Gastrocnemius medialis (tissue), 4 donors: ENCODE measurements at regions not wholly inside any gene's neighbourhood (a gene's known extent, or its start where the extent isn't known, plus 50 kb on each side); places are given as distances from the start of the nearest gene placed in this dataset.

Experiments used
- ATAC-seq, 2 donors: fragments of 150-250 bp; one replicate each; pipeline ENCODE4 v1.9.1; 2016
- DNase-seq, 2 donors: peaks; one replicate each; pipeline ENCODE4 v3.0.0-alpha.2; 2019
- H3K27ac ChIP-seq, 4 donors: fragments of 200-600 bp; sonication (generic); 1 replicate in 1 of 4; 2 replicates in 3 of 4; pipeline ENCODE4 v1.5.1; 2016 to 2018; ENCODE audit warnings: mild to moderate bottlenecking in 2 of 4, moderate library complexity in 1 of 4
- H3K27me3 ChIP-seq, 3 donors: fragments of 200-600 bp; sonication (generic) in 2 of 3; 1 replicate in 1 of 3; 2 replicates in 2 of 3; pipeline versions ENCODE4 v1.5.1 to v1.6.0; 2016 to 2019; ENCODE audit warnings: mild to moderate bottlenecking in 1 of 3, moderate library complexity in 1 of 3
- H3K36me3 ChIP-seq, 2 donors: fragments of 200-600 bp; sonication (generic) in 1 of 2; one replicate each; pipeline ENCODE4 v1.5.1; 2017 to 2018
- H3K4me1 ChIP-seq, 2 donors: fragments of 200-600 bp; sonication (generic) in 1 of 2; one replicate each; pipeline ENCODE4 v1.5.1; 2016 to 2017; ENCODE audit warnings: mild to moderate bottlenecking in 2 of 2
- H3K4me3 ChIP-seq, 4 donors: fragments of 200-600 bp; sonication (generic) in 3 of 4; 1 replicate in 1 of 4; 2 replicates in 3 of 4; pipeline ENCODE4 v1.5.1; 2016 to 2019; ENCODE audit warnings: mild to moderate bottlenecking in 2 of 4
- H3K9me3 ChIP-seq, 3 donors: fragments of 200-600 bp; sonication (generic) in 2 of 3; 1 replicate in 1 of 3; 2 replicates in 2 of 3; pipeline ENCODE4 v1.5.1; 2016 to 2019
- POLR2A ChIP-seq, 2 donors: fragments of 450-650 bp; IDR thresholded peaks; one replicate each; pipeline ENCODE4 v1.6.1; 2017; ENCODE audit warnings: antibody characterized with exemption in 2 of 2, mild to moderate bottlenecking in 2 of 2, moderate library complexity in 2 of 2
- in situ Hi-C, 4 donors: fragments of 200-750 bp; cut with MboI; loops; one replicate each; pipeline versions ENCODE4 v1.15.0 to v1.8.0; 2017; ENCODE audit warnings: low sequenced_read_pairs in 4 of 4
- intact Hi-C: fragments of 100-400 bp; cut with DNase I; formaldehyde crosslinking; loops from one replicate; pipeline ENCODE4 v1.15.1; 2023; ENCODE audit warnings: low total_unique reads
- TF ChIP-seq, protein P1 (sequence below), 5 experiments: fragments of 450-650 bp in 3 of 5; fragments of 200-600 bp in 2 of 5; sonication (generic) in 2 of 5; IDR thresholded peaks in 4 of 5; conservative IDR thresholded peaks in 1 of 5; 1 replicate in 4 of 5; 2 replicates in 1 of 5; pipeline ENCODE4 v1.5.1; 2016 to 2019; ENCODE audit warnings: antibody characterized with exemption in 5 of 5, mild to moderate bottlenecking in 3 of 5, moderate library complexity in 3 of 5

DNA sequence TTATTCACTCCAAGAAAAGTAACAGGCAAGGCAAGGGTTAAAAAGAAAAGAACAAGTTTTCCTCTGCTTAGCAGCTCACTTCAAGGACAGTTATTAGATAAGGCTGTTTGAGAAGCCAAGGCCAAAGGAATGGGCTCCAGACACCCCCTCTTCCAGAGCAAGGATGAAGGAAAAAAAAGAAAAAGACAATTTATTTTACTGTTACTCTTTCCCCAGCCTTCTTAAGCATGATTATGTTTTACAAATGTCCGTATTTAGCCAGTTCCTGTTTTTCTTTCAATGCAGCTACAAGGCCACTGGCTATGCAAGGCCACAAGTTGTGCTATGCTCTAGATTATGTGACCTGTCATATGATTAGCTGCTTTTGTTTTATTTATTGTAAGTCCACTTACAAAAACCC is 106.5 kb upstream of the SIMC1 start:
- in situ Hi-C loops (no loop called here), intact Hi-C loops (no loop called here)
- H3K9me3 ChIP-seq, result no peaks in the 10 kb centered on the region
- peaks cover 20 to 23% (median 20%) of the 10 kb centered on the region in 3 donors for H3K27me3 ChIP-seq
- TF ChIP-seq, protein P1, sequence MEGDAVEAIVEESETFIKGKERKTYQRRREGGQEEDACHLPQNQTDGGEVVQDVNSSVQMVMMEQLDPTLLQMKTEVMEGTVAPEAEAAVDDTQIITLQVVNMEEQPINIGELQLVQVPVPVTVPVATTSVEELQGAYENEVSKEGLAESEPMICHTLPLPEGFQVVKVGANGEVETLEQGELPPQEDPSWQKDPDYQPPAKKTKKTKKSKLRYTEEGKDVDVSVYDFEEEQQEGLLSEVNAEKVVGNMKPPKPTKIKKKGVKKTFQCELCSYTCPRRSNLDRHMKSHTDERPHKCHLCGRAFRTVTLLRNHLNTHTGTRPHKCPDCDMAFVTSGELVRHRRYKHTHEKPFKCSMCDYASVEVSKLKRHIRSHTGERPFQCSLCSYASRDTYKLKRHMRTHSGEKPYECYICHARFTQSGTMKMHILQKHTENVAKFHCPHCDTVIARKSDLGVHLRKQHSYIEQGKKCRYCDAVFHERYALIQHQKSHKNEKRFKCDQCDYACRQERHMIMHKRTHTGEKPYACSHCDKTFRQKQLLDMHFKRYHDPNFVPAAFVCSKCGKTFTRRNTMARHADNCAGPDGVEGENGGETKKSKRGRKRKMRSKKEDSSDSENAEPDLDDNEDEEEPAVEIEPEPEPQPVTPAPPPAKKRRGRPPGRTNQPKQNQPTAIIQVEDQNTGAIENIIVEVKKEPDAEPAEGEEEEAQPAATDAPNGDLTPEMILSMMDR (IDR thresholded peaks at IDR 0.05 in 4 of 5, conservative IDR thresholded peaks at IDR 0.05 in 1 of 5), result no peak
- TF ChIP-seq POLR2A (IDR thresholded peaks at IDR 0.05), result no peak
- H3K4me3 ChIP-seq, result no peak overlapping the region
- no peak overlapping the region for H3K27ac ChIP-seq
- ATAC-seq (no peak), DNase-seq (no peak)
- no peaks in the 10 kb centered on the region for H3K4me1 ChIP-seq
- no peaks in the 10 kb centered on the region for H3K36me3 ChIP-seq

DNA sequence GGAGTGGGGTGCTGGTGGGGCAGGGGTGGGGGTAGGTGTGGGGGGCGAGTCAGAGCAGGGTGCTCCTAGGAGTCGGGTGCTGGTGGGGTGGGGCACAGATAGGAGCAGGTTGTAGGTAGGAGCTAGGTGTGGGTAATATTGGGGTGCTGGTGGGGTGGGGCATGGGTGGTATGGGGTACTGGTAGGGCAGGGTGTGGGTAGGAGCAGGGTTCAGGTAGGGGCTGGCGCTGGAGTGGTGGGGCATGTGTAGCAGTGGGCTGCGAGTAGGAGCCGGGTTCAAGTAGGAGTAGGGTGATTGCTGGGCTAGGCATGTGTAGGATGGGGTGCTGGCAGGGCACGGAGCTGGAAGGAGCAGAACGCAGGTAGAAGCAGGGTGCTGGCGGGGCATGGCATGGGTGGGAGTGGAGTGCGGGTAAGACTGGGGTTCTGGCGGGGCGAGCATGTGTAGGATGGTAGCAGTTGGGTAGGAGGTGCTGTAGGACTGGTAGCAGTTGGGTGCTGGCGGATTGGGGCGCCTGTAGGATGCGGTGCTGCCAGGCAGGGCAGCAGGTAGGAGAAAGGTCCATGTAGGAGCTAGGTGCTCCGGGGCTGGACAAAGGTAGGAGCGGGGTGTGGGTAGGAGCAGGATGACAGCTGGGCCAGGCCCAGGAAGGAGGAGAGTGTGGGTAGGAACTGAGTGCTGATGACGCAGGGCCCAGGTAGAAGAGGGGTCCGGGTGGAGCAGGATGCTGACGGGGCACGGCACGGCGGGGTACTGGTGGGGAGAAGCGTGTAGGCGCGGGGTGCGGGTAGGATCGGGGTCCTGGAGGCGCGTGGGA is 105.5 kb upstream of the SIMC1 start:
- H3K36me3 ChIP-seq, result no peaks in the 10 kb centered on the region
- intact Hi-C loops, result no loop called here
- ATAC-seq, result no peak
- H3K27me3 ChIP-seq, result peaks cover 20 to 23% (median 20%) of the 10 kb centered on the region in 3 donors
- no peaks in the 10 kb centered on the region for H3K9me3 ChIP-seq
- no peak for TF ChIP-seq POLR2A (IDR thresholded peaks at IDR 0.05)
- TF ChIP-seq, protein P1 (IDR thresholded peaks at IDR 0.05 in 4 of 5, conservative IDR thresholded peaks at IDR 0.05 in 1 of 5), result no peak
- H3K27ac ChIP-seq, result no peak overlapping the region
- H3K4me1 ChIP-seq, result no peaks in the 10 kb centered on the region
- H3K4me3 ChIP-seq, result no peak overlapping the region
- no peak for DNase-seq
- in situ Hi-C loops, result no loop called here

DNA sequence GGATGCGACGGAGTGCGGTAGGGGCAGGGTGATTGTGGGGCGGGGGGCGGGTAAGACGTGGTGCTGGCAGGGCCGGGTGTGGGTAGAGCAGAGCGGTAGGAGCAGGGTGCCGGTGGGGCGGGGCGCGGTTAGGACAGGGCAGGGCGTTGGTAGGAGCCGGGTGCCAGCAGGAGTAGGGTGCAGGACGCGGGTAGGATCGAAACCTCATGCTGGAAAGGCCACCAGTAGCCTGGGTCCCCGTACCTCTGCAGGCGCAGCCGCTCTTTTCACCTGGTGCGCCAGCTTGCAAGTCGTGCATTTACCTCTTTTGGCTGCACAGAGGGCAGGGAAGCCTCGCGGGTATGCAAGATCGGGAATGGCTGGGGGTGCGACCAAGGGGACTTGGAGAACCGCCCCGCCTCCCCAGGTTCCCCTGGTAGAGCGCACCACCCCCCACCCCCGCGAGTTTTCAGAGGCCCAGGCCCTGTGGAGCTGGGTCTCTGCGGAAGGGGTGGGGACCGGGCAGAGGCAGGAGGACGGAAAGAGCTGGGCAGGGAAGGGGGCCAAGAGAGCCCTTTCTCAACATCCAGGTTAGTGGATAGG is 104.8 kb upstream of the SIMC1 start:
- intact Hi-C loops, result no loop called here
- no peak for ATAC-seq
- TF ChIP-seq, protein P1 (IDR thresholded peaks at IDR 0.05 in 4 of 5, conservative IDR thresholded peaks at IDR 0.05 in 1 of 5), result no peak
- no peak for TF ChIP-seq POLR2A (IDR thresholded peaks at IDR 0.05)
- Histone ChIP-seq H3K27ac (no peak overlapping the region), H3K36me3 (no peaks in the 10 kb centered on the region), H3K9me3 (no peaks in the 10 kb centered on the region), H3K4me1 (no peaks in the 10 kb centered on the region), H3K4me3 (peak overlapping the region in 1 of 4 donors; percentile 21), H3K27me3 (peaks cover 20 to 23% (median 20%) of the 10 kb centered on the region in 3 donors)
- in situ Hi-C loops, result no loop called here
- DNase-seq, result no peak

DNA sequence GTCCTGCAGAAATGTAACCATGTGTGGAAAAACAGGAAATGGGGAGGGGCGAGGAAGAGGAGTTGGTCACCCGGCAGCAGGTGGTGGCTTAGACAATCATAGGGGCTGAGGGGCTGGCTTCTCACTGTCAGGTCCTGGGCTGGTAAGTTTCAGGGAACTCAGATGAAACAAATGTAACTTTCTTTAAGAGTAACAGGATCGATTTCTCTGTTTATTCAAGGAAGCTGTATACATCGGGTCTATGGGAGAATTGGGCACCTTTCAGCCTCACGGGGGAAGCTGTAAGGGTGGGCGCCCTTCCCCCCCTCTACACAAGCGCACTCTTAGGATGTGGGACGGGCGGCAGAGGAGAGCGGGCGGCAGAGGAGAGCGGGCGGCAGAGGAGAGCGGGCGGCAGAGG is 104.3 kb upstream of the SIMC1 start:
- no peaks in the 10 kb centered on the region for H3K4me1 ChIP-seq
- DNase-seq, result no peak
- H3K36me3 ChIP-seq, result no peaks in the 10 kb centered on the region
- H3K27ac ChIP-seq, result no peak overlapping the region
- H3K9me3 ChIP-seq, result no peaks in the 10 kb centered on the region
- no peak for TF ChIP-seq POLR2A (IDR thresholded peaks at IDR 0.05)
- TF ChIP-seq, protein P1 (IDR thresholded peaks at IDR 0.05 in 4 of 5, conservative IDR thresholded peaks at IDR 0.05 in 1 of 5), result no peak
- in situ Hi-C loops (no loop called here), intact Hi-C loops (no loop called here)
- H3K4me3 ChIP-seq, result no peak overlapping the region
- H3K27me3 ChIP-seq, result peaks cover 20 to 23% (median 20%) of the 10 kb centered on the region in 3 donors
- ATAC-seq, result no peak
